GM19035 (cell line): ENCODE measurements at regions not wholly inside any gene's neighbourhood (a gene's known extent, or its start where the extent isn't known, plus 50 kb on each side); places are given as distances from the start of the nearest gene placed in this dataset.

Experiments used
- ATAC-seq: cut with Tn5 transposase; IDR thresholded peaks from one replicate; pipeline ENCODE4 v1.9.1; 2021; ENCODE audit not compliant: unreplicated experiment

DNA sequence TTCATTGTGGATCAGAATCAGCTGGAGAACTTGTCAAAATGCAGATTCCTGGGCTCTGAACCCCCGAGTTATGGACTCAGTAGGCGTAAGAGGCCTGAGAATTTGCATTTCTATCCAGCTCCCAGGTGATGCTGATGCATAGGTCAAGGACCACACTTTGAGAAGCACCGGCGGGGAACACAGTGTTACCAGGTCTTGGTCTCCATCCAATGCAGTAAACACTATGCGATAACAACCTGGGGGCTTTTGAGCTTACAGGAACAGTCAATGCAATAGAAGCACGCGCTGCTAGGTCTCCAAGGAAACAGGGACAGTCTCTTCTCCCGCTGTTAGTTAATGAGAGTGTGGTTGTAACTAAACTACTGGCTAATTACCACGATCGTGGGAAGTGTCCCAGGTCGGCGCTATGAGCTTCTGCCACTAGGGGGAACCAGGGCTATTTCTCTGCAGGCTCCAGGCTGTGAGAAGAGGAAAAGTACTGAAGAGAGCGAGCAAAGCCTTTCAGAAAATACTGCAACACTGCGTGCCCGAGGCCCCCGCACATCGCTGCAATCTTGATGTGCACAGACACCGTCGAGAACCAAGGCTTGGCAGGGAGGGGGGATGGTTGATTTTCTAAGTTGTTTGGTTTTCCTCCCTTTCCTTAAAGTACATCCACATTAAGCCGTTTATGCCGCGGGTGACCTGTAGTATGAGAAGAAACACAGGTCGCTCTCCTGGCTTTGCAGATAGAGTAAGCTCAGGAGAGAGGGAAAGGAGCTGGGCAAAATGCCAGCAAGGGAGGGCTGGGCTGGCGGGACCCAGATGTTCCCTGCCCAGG, 52.0 kb upstream of the KCNA1 start:
- ATAC-seq = no peak

DNA sequence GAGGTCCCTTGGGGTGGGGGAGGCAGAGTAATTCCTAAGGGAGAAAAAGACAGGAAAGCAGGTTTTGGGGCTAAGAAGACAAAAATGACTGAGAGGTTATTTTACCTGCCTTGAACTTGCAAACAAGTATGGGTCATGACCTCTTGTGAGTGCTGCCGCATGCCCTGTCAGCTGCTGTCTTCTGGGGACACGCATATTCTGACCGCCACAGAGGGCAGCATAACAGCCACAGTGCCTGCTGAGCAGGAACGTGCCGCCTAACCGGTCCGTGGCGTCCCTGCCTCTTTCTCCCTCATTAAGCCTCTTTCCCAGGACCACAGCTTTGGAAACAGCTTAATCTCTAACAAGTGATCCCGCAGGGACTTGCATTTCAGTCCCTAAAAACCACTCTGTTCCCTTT, 51.3 kb upstream of the KCNA1 start:
- no peak for ATAC-seq

DNA sequence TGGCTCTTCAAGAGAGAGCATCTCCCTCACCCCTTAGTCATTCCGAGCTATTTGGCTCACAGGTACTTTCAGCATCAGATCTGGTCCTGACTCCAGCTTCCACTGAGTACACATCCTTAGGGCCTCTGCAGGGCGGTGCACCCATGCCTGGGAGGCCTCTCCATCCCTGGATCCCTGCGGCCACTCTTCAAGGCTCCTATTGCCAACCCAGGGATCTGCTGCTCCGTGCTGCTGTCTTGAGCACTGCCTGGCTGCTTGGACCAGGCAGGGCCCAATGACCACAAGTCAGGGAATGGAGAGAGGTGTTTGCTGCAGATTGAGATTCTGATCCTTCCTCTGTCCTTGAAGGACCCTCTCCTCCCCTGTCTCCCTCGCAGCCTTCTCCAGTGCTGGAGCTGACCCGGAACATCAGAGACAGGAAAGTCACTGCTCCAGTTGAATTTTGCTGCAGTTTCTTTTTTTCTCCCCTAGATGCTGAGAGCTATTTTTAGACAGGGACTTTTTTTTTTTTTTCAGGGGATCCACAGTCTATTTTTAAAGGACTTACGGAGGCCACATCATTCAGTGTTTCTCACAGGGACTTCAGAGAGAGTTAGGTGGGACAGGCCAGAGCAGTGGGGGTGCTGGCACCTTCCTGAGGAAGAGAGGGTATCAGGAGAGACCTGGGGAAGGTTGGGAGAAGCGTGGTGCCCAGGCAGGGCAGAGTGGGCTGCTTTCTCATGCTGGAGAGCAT, 50.1 kb upstream of the KCNA1 start:
- no peak for ATAC-seq
